ENCODE measurements at regions not wholly inside any gene's neighbourhood (a gene's known extent, or its start where the extent isn't known, plus 50 kb on each side); places are given as distances from the start of the nearest gene placed in this dataset.

DNA sequence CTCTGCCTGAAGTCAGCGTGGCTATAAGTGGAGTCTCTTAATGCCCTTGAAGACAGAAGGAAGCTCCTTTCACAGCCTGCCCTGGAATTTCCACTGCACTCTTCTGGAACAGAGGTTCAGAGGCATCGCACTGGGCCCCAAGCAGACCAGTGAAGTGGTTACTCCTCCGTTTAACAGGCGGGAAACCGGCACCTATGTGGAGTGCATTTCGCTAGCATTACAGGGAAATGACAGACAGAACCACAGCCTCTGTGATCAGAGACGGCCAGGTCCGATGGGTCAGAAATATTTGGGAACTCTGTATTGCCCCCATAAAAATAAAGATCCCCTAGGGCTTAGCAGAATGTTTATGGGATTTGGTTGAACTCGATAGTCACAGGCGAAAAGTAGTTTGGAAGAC, 406.9 kb upstream of the PRKCQ start:
- H3K27ac ChIP-seq (ENCODE audit: extremely low read depth, low read depth, low read length) = no peak overlapping the region
- ChIA-PET POLR2A (no interaction called here), CTCF (no interaction called here)
- no peaks in the 10 kb centered on the region for H3K4me1 ChIP-seq (ENCODE audit: control insufficient read depth, insufficient read depth, low read length)
- H3K9me3 ChIP-seq (ENCODE audit: control insufficient read depth, insufficient read depth, low read depth, low read length) = no peaks in the 10 kb centered on the region
- H3K4me3 ChIP-seq (ENCODE audit: low read depth, low read length) = no peak overlapping the region
- no peak for TF ChIP-seq ZNF311 (tag by site-specific recombination; IDR thresholded peaks at IDR 0.05; ENCODE audit: borderline replicate concordance)
- TF ChIP-seq, protein P1, sequence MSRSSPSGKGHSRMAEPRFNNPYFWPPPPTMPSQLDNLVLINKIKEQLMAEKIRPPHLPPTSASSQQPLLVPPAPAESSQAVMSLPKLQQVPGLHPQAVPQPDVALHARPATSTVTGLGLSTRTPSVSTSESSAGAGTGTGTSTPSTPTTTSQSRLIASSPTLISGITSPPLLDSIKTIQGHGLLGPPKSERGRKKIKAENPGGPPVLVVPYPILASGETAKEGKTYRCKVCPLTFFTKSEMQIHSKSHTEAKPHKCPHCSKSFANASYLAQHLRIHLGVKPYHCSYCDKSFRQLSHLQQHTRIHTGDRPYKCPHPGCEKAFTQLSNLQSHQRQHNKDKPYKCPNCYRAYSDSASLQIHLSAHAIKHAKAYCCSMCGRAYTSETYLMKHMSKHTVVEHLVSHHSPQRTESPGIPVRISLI (tag by site-specific recombination; IDR thresholded peaks at IDR 0.05) = no peak
- no peak for TF ChIP-seq ZFP41 (tag by site-specific recombination; IDR thresholded peaks at IDR 0.05; ENCODE audit: borderline replicate concordance)
- TF ChIP-seq, protein P2, sequence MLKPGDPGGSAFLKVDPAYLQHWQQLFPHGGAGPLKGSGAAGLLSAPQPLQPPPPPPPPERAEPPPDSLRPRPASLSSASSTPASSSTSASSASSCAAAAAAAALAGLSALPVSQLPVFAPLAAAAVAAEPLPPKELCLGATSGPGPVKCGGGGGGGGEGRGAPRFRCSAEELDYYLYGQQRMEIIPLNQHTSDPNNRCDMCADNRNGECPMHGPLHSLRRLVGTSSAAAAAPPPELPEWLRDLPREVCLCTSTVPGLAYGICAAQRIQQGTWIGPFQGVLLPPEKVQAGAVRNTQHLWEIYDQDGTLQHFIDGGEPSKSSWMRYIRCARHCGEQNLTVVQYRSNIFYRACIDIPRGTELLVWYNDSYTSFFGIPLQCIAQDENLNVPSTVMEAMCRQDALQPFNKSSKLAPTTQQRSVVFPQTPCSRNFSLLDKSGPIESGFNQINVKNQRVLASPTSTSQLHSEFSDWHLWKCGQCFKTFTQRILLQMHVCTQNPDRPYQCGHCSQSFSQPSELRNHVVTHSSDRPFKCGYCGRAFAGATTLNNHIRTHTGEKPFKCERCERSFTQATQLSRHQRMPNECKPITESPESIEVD (tag by site-specific recombination; IDR thresholded peaks at IDR 0.05) = no peak
- no peak for TF ChIP-seq ZNF510 (tag by site-specific recombination; IDR thresholded peaks at IDR 0.05; ENCODE audit: insufficient replicate concordance)
- no peak for TF ChIP-seq ZNF341 (tag by site-specific recombination; IDR thresholded peaks at IDR 0.05; ENCODE audit: low read depth)
- TF ChIP-seq, protein P3, sequence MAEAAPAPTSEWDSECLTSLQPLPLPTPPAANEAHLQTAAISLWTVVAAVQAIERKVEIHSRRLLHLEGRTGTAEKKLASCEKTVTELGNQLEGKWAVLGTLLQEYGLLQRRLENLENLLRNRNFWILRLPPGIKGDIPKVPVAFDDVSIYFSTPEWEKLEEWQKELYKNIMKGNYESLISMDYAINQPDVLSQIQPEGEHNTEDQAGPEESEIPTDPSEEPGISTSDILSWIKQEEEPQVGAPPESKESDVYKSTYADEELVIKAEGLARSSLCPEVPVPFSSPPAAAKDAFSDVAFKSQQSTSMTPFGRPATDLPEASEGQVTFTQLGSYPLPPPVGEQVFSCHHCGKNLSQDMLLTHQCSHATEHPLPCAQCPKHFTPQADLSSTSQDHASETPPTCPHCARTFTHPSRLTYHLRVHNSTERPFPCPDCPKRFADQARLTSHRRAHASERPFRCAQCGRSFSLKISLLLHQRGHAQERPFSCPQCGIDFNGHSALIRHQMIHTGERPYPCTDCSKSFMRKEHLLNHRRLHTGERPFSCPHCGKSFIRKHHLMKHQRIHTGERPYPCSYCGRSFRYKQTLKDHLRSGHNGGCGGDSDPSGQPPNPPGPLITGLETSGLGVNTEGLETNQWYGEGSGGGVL (tag by site-specific recombination; IDR thresholded peaks at IDR 0.05) = no peak
- TF ChIP-seq ZNF350 (tag by site-specific recombination; IDR thresholded peaks at IDR 0.05) = no peak
- no peak for TF ChIP-seq ZNF843 (tag by site-specific recombination; IDR thresholded peaks at IDR 0.05)
- TF ChIP-seq, protein P4, sequence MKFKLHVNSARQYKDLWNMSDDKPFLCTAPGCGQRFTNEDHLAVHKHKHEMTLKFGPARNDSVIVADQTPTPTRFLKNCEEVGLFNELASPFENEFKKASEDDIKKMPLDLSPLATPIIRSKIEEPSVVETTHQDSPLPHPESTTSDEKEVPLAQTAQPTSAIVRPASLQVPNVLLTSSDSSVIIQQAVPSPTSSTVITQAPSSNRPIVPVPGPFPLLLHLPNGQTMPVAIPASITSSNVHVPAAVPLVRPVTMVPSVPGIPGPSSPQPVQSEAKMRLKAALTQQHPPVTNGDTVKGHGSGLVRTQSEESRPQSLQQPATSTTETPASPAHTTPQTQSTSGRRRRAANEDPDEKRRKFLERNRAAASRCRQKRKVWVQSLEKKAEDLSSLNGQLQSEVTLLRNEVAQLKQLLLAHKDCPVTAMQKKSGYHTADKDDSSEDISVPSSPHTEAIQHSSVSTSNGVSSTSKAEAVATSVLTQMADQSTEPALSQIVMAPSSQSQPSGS (tag by site-specific recombination; IDR thresholded peaks at IDR 0.05; ENCODE audit: low read depth) = no peak
- no peak for TF ChIP-seq ZNF37A (tag by site-specific recombination; IDR thresholded peaks at IDR 0.05)
- no peak for TF ChIP-seq ZNF133 (tag by site-specific recombination; IDR thresholded peaks at IDR 0.05)
- TF ChIP-seq, protein P5, sequence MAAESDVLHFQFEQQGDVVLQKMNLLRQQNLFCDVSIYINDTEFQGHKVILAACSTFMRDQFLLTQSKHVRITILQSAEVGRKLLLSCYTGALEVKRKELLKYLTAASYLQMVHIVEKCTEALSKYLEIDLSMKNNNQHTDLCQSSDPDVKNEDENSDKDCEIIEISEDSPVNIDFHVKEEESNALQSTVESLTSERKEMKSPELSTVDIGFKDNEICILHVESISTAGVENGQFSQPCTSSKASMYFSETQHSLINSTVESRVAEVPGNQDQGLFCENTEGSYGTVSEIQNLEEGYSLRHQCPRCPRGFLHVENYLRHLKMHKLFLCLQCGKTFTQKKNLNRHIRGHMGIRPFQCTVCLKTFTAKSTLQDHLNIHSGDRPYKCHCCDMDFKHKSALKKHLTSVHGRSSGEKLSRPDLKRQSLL (tag by site-specific recombination; IDR thresholded peaks at IDR 0.05) = no peak
- no peak for TF ChIP-seq ZIC2 (tag by site-specific recombination; IDR thresholded peaks at IDR 0.05)
- TF ChIP-seq, protein P6, sequence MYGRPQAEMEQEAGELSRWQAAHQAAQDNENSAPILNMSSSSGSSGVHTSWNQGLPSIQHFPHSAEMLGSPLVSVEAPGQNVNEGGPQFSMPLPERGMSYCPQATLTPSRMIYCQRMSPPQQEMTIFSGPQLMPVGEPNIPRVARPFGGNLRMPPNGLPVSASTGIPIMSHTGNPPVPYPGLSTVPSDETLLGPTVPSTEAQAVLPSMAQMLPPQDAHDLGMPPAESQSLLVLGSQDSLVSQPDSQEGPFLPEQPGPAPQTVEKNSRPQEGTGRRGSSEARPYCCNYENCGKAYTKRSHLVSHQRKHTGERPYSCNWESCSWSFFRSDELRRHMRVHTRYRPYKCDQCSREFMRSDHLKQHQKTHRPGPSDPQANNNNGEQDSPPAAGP (tag by site-specific recombination; IDR thresholded peaks at IDR 0.05) = no peak
- H3K36me3 ChIP-seq (ENCODE audit: control insufficient read depth in 2 of 2, insufficient read depth in 1 of 2, low read length in 2 of 2) = no peaks in the 10 kb centered on the region

DNA sequence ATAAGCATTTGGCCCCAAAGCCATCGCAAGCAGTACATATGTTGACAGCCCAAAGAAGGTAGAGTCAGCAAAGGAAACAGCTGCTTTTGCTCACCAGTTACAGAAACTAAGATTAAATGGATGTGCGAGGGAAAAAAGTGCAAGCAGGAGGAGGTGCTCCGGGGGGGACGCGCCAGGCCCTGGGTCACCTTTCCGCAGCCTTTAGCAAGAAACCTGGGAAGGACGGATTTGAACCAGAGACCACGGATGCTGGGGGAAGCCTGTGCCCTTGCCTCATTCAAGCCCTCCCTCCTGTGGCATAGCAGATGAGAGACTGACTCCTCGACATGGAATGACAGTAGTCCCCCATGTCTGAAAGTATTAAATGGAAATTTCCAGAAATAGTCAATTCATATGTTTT, 405.6 kb upstream of the PRKCQ start:
- CTCF ChIA-PET = no interaction called here
- H3K4me3 ChIP-seq (ENCODE audit: low read depth, low read length) = no peak overlapping the region
- TF ChIP-seq ZNF561 (tag by site-specific recombination; IDR thresholded peaks at IDR 0.05; ENCODE audit: borderline replicate concordance) = no peak
- TF ChIP-seq OVOL3 (tag by site-specific recombination; IDR thresholded peaks at IDR 0.05) = no peak
- TF ChIP-seq, protein P7, sequence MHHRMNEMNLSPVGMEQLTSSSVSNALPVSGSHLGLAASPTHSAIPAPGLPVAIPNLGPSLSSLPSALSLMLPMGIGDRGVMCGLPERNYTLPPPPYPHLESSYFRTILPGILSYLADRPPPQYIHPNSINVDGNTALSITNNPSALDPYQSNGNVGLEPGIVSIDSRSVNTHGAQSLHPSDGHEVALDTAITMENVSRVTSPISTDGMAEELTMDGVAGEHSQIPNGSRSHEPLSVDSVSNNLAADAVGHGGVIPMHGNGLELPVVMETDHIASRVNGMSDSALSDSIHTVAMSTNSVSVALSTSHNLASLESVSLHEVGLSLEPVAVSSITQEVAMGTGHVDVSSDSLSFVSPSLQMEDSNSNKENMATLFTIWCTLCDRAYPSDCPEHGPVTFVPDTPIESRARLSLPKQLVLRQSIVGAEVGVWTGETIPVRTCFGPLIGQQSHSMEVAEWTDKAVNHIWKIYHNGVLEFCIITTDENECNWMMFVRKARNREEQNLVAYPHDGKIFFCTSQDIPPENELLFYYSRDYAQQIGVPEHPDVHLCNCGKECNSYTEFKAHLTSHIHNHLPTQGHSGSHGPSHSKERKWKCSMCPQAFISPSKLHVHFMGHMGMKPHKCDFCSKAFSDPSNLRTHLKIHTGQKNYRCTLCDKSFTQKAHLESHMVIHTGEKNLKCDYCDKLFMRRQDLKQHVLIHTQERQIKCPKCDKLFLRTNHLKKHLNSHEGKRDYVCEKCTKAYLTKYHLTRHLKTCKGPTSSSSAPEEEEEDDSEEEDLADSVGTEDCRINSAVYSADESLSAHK (tag by site-specific recombination; IDR thresholded peaks at IDR 0.05) = no peak
- TF ChIP-seq ZNF394 (tag by site-specific recombination; IDR thresholded peaks at IDR 0.05; ENCODE audit: borderline replicate concordance) = no peak
- TF ChIP-seq ZNF701 (tag by site-specific recombination; IDR thresholded peaks at IDR 0.05) = no peak
- TF ChIP-seq SCRT2 (tag by site-specific recombination; IDR thresholded peaks at IDR 0.05) = no peak
- TF ChIP-seq ZNF423 (tag by site-specific recombination; IDR thresholded peaks at IDR 0.05) = no peak

More for the DNA sequence above, 405.6 kb upstream of the PRKCQ start:
- POLR2A ChIA-PET = no interaction called here
- Histone ChIP-seq H3K9me3 (ENCODE audit: control insufficient read depth, insufficient read depth, low read depth, low read length) (no peaks in the 10 kb centered on the region), H3K36me3 (ENCODE audit: control insufficient read depth in 2 of 2, insufficient read depth in 1 of 2, low read length in 2 of 2) (no peaks in the 10 kb centered on the region), H3K4me1 (ENCODE audit: control insufficient read depth, insufficient read depth, low read length) (no peaks in the 10 kb centered on the region), H3K27ac (ENCODE audit: extremely low read depth, low read depth, low read length) (no peak overlapping the region)

Data from HEK293 (cell line).